GM18867 (cell line): ENCODE measurements at regions not wholly inside any gene's neighbourhood (a gene's known extent, or its start where the extent isn't known, plus 50 kb on each side); places are given as distances from the start of the nearest gene placed in this dataset.
"Not testable (repeated sequence)": the region's sequence is repeated elsewhere in the genome, so short reads cannot be mapped to it uniquely, and the experiment has no call there.

ENCODE experiments used
- ATAC-seq: cut with Tn5 transposase; IDR thresholded peaks from one replicate; pipeline ENCODE4 v1.9.1; 2021; ENCODE audit warnings: mild to moderate bottlenecking, moderate library complexity; ENCODE audit not compliant: unreplicated experiment

DNA sequence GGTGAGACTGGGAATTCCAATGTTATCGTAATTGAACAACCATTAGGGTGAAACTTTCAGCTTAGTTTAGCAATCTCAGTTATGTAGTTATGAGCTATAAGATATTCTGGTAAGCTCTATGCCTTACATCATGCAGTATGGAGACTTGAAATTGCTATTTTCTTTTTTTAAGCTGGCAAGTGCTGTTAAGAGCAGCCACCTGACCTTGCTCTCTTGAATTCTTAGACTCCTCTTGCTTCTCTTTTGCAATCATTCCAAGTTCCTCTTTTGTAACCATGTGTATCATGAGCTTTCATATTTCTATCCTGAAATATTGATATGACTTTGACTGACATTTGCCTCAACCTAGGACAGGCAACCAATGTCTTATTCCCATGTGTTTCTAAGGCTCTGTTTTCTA is 446.3 kb upstream of the SLC35B3 start:
- ATAC-seq: no peak

GRCh38 chr6:8879334-8879733 is 444.0 kb upstream of the SLC35B3 start:
- no peak for ATAC-seq

GRCh38 chr6:8875986-8876385 is 440.6 kb upstream of the SLC35B3 start:
- ATAC-seq: no peak

DNA sequence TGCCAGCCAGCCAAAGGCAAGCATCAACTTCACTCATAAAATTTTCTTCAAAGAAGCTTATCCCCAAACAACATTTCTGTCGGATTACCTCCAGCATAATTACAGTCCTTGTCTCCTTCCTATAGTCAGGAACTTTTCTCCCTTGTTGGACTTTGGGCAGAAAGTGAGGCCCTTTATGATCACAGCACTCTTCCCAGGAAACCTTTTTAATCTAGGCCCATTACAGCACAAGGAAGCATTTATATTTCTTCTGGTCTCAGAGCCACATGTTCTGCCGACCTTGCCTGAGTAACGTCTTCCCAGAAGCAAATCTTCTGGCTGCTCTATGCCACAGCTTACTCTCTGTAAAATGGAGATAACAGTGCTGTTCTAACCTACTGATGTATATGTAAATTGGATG is 437.2 kb upstream of the SLC35B3 start:
- no peak for ATAC-seq

DNA sequence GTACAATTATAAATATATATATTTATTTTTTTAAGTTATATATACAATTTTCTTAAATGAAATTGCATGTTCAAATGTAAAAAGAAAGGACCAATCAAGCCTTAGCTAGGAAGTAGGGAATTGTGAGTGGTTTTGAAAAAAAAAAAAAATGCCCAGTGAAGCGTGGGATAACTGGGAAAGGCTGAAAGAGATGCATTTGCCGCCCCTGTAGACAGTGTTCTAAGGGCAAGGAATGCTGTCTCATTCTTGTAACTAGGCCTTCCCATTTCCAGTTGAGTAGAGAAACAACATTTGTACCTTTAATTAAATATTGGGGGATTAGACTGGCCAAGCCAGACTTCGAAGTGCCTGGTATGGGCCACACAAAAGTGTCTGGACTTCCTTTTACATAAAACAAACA is 430.1 kb upstream of the SLC35B3 start:
- ATAC-seq: no peak

DNA sequence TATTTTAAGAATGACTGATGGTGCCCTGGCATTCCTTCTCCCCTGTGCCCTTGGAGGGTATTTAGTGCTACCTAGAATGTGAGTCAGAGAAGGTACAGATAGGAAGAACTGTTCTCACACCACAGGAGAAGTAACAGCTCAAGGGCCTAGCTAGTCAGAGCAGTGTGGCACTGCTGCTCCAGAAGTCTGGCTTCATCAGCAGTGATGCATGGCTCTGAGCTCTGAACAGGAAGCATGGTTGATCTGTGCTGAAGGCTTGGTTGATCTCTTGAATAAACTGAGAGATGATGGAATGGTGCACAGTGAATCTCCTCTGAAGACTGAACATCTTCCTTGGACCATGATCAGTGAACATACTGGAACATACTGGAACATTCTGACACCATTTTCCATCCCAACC is 425.3 kb upstream of the SLC35B3 start:
- no peak for ATAC-seq

- no peak for ATAC-seq
Observed at GRCh38 chr6:8859501-8859900, 424.2 kb upstream of the SLC35B3 start.

GRCh38 chr6:8858854-8859331 is 423.5 kb upstream of the SLC35B3 start:
- no peak for ATAC-seq

DNA sequence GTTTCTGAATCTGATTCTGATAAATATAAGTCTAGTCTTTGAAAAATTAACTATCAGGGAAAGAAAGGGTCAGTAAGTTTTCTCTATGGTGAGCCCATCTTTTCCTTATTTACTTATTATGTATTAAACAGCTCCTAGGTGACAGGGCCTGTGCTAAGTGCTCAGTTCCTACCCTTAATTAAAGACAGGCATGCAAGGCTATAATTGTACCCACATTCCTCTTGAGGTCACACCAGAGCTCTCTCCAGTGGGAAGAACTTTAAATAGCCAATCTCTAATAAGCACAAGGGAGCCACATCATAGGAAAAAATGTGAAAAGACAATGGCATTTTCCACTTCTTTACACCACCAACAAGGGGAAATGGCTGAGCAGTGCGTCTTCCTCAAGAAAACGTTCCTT is 421.8 kb upstream of the SLC35B3 start:
- ATAC-seq: no peak

- ATAC-seq: no peak
Observed at GRCh38 chr6:8855411-8855810, 420.1 kb upstream of the SLC35B3 start.

- ATAC-seq: no peak
Observed at GRCh38 chr6:8852332-8852731, 417.0 kb upstream of the SLC35B3 start.

- peak; percentile 39 for ATAC-seq
Observed at GRCh38 chr6:8846680-8847079, 411.3 kb upstream of the SLC35B3 start.

DNA sequence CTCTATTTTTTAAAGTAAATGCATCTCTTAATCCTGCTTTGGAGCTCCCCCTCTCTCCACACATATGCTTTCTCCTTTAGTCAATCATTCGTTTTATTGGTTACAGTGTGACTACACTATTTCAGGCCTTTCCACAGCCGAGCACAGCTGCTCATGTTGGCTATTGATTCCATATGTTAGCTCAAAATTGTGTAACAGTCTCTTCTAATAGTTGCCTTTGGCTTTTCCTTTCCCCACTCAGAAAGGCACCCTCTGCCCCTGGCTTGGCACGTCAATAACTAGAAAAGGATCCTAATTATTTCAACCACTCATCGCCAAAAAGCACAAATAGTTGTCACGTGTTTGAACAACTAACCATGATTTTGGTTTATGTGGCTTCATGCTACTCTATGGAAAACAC is 410.3 kb upstream of the SLC35B3 start:
- ATAC-seq: no peak

GRCh38 chr6:8844968-8845367 is 409.6 kb upstream of the SLC35B3 start:
- no peak for ATAC-seq

- no peak for ATAC-seq
Observed at GRCh38 chr6:8839626-8840025, 404.3 kb upstream of the SLC35B3 start.

DNA sequence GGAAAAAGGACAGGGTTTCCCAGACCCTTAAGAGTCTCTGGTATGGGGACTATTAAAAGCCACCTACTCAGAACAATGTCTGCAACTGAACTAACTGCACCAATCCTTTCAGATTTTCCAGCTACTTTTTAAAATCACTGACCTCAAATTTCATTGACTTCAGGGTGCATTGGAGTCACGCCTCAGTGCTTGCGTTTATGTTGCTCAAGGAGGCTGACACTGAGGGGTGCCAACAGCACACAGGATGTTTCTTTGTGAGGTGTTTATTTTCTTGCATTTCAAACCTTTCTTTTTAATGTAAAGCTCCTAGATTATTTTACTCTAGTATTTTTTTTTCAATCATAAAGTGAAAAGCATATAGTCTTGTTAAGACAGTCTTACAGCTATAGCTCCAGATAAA is 402.0 kb upstream of the SLC35B3 start:
- no peak for ATAC-seq

DNA sequence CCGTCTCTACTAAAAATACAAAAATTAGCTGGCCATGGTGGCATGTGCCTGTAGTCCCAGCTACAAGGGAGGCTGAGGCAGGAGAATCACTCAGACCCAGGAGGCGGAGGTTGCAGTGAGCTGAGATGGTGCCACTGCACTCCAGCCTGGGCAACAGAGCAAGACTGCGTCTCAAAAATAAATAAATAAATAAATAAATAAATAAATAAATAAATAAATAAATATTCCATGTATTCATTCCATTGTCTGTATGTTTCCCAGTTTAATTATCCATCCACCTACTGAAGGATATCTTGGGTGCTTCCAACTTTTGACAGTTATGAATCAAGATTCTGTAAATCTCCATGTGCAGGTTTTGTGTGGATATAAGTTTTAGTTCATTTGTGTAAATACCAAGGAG is 397.4 kb upstream of the SLC35B3 start:
- ATAC-seq: not testable (repeated sequence)

DNA sequence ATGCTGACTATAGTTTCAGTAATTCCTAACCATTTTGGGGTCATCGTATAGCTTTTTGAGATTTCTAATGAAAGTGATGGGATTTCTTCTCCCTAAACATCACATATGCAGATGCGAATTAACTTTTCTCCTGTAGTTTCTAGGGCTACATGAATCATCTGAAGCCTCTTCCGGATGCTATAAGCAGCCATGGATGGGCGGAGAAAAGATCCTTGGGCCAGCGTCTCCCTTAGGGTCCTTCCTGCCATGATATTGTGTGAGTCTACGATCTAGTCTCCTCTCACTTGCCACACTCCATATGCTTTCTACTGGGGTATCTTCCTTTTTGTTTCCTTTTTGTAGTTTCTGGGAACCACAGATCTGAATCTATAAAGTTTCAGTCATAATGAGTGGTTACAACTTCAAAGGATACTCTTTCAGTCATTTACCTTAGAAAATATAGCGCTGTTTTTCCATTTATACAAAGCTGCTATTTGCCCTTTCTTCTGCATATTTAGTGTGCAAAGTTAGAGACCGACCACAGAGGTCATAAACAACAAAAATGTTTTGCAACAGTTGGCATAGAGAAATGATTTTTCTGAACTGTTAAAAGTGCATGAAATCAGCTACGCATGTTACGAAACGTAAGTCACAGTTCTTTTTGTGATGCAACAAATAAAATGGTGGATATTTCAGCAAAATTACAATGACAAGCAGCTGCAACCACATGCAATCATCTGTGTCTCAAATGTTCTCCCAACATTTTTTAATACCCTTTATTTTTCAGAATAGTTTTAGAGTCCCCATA is 396.2 kb upstream of the SLC35B3 start:
- ATAC-seq: no peak

DNA sequence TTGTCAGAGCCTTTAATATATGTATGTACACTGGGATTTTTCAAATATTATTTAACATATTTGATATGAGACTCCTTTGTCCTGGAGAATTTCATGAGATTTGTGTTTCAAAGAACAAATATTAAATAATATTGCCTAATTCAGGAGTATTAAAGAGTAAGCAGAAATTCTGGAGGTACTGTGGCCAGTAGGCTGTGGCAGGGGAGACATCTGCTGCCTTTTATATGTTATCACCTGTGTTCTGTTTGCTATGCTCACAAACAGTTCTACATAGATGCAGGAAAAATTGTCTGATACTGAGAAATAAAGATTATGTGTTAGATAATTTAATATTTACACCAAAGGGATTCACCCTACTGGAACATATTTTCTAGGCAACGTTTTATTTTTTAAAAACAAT is 395.4 kb upstream of the SLC35B3 start:
- no peak for ATAC-seq

- ATAC-seq: no peak
Observed at GRCh38 chr6:8829796-8830195, 394.5 kb upstream of the SLC35B3 start.

GRCh38 chr6:8829296-8829695 is 394.0 kb upstream of the SLC35B3 start:
- ATAC-seq: no peak

- ATAC-seq: no peak
Observed at GRCh38 chr6:8828376-8828775, 393.0 kb upstream of the SLC35B3 start.

DNA sequence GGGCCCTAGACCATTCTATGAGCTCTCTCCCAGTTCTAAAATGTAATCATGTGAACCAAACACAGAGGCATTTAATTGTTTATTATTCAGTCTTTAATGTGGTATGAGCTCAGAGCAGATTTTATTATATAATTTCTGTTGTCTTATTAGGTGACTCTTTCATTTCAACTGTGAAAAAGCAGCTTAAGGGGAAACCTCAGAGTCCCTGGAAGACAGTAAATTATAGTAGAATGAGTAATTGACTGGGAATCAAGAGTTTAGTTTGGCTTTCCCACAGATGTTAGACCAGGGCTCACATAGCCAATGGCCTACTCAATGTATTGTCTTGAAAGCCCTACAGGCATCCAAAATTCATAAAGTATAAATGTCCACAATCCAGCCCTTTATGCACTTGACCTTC is 390.4 kb upstream of the SLC35B3 start:
- no peak for ATAC-seq
